GM12878 (cell line): ENCODE measurements at regions not wholly inside any gene's neighbourhood (a gene's known extent, or its start where the extent isn't known, plus 50 kb on each side); places are given as distances from the start of the nearest gene placed in this dataset.

Experiments
- CBFB ChIP-seq: IDR thresholded peaks from 2 replicates; pipeline ENCODE4 v1.6.1; 2016; ENCODE audit warnings: antibody characterized with exemption, low read depth
- CTCF ChIP-seq, 3 experiments: IDR thresholded peaks in 2 of 3; conservative IDR thresholded peaks in 1 of 3; 2 replicates each; pipeline ENCODE4 v1.5.1; 2011; ENCODE audit warnings: low read depth in 3 of 3, low read length in 3 of 3, mild to moderate bottlenecking in 3 of 3, control low read depth in 2 of 3, moderate library complexity in 2 of 3, inconsistent platforms in 1 of 3, mixed read lengths in 1 of 3; ENCODE audit not compliant: control insufficient read depth in 2 of 3, insufficient read depth in 1 of 3; ENCODE audit errors: extremely low read depth in 1 of 3
- EP300 ChIP-seq, 2 experiments: fragments of 150-350 bp in 1 of 2; IDR thresholded peaks; 2 replicates each; pipeline ENCODE4 v1.6.1; 2011 to 2012; ENCODE audit warnings: low read depth in 2 of 2, low read length in 2 of 2, borderline replicate concordance in 1 of 2, improper control_type of control experiment in 1 of 2, inconsistent platforms in 1 of 2; ENCODE audit not compliant: control insufficient read depth in 1 of 2
- GABPA ChIP-seq: IDR thresholded peaks from 2 replicates; pipeline ENCODE4 v1.6.1; 2014; ENCODE audit warnings: antibody characterized with exemption, low read depth, mild to moderate bottlenecking, inconsistent platforms
- MAX ChIP-seq: IDR thresholded peaks from 2 replicates; pipeline ENCODE4 v1.6.1; 2012; ENCODE audit warnings: low read depth, low read length, improper control_type of control experiment
- MYC ChIP-seq: IDR thresholded peaks from 2 replicates; pipeline ENCODE4 v1.6.1; 2011; ENCODE audit warnings: mild to moderate bottlenecking, low read length, moderate library complexity, inconsistent platforms; ENCODE audit not compliant: insufficient read depth, insufficient replicate concordance, insufficient read length, severe bottlenecking
- POLR2AphosphoS2 ChIP-seq: IDR thresholded peaks from 2 replicates; pipeline ENCODE4 v1.6.1; 2011; ENCODE audit warnings: low read depth, mild to moderate bottlenecking, low read length, improper control_type of control experiment, moderate library complexity
- RFX5 ChIP-seq: IDR thresholded peaks from 2 replicates; pipeline ENCODE4 v1.6.1; 2011; ENCODE audit warnings: low read depth, low read length, improper control_type of control experiment
- SREBF1 ChIP-seq: IDR thresholded peaks from 2 replicates; pipeline ENCODE4 v1.6.1; 2012; ENCODE audit warnings: mild to moderate bottlenecking, low read length
- TF ChIP-seq, protein P1 (sequence below): fragments of 450-650 bp; IDR thresholded peaks from 2 replicates; pipeline ENCODE4 v1.6.1; 2017; ENCODE audit warnings: mild to moderate bottlenecking
- TF ChIP-seq, protein P2 (sequence below): fragments of 450-650 bp; IDR thresholded peaks from 2 replicates; pipeline ENCODE4 v1.6.1; 2016; ENCODE audit warnings: mild to moderate bottlenecking, moderate library complexity, borderline replicate concordance

GRCh38 chr21:24729568-24729967 is 877.7 kb downstream of the MRPL39 start:
- TF ChIP-seq CTCF (IDR thresholded peaks at IDR 0.05 in 2 of 3, conservative IDR thresholded peaks at IDR 0.05 in 1 of 3; ENCODE audit: control insufficient read depth in 2 of 3, extremely low read depth in 1 of 3, insufficient read depth in 1 of 3, low read depth in 3 of 3, low read length in 3 of 3) (no peak), RFX5 (no peak), CBFB (no peak), MAX (no peak), EP300 (IDR thresholded peaks at IDR 0.05; ENCODE audit: borderline replicate concordance in 1 of 2, control insufficient read depth in 1 of 2, low read depth in 2 of 2, low read length in 2 of 2) (no peak), GABPA (no peak), POLR2AphosphoS2 (no peak), SREBF1 (no peak), MYC (no peak)
- TF ChIP-seq, protein P1, sequence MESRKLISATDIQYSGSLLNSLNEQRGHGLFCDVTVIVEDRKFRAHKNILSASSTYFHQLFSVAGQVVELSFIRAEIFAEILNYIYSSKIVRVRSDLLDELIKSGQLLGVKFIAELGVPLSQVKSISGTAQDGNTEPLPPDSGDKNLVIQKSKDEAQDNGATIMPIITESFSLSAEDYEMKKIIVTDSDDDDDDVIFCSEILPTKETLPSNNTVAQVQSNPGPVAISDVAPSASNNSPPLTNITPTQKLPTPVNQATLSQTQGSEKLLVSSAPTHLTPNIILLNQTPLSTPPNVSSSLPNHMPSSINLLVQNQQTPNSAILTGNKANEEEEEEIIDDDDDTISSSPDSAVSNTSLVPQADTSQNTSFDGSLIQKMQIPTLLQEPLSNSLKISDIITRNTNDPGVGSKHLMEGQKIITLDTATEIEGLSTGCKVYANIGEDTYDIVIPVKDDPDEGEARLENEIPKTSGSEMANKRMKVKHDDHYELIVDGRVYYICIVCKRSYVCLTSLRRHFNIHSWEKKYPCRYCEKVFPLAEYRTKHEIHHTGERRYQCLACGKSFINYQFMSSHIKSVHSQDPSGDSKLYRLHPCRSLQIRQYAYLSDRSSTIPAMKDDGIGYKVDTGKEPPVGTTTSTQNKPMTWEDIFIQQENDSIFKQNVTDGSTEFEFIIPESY = no peak
- TF ChIP-seq, protein P2, sequence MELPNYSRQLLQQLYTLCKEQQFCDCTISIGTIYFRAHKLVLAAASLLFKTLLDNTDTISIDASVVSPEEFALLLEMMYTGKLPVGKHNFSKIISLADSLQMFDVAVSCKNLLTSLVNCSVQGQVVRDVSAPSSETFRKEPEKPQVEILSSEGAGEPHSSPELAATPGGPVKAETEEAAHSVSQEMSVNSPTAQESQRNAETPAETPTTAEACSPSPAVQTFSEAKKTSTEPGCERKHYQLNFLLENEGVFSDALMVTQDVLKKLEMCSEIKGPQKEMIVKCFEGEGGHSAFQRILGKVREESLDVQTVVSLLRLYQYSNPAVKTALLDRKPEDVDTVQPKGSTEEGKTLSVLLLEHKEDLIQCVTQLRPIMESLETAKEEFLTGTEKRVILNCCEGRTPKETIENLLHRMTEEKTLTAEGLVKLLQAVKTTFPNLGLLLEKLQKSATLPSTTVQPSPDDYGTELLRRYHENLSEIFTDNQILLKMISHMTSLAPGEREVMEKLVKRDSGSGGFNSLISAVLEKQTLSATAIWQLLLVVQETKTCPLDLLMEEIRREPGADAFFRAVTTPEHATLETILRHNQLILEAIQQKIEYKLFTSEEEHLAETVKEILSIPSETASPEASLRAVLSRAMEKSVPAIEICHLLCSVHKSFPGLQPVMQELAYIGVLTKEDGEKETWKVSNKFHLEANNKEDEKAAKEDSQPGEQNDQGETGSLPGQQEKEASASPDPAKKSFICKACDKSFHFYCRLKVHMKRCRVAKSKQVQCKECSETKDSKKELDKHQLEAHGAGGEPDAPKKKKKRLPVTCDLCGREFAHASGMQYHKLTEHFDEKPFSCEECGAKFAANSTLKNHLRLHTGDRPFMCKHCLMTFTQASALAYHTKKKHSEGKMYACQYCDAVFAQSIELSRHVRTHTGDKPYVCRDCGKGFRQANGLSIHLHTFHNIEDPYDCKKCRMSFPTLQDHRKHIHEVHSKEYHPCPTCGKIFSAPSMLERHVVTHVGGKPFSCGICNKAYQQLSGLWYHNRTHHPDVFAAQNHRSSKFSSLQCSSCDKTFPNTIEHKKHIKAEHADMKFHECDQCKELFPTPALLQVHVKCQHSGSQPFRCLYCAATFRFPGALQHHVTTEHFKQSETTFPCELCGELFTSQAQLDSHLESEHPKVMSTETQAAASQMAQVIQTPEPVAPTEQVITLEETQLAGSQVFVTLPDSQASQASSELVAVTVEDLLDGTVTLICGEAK = no peak
